Lower leg skin (tissue), 3 donors: ENCODE measurements at regions not wholly inside any gene's neighbourhood (a gene's known extent, or its start where the extent isn't known, plus 50 kb on each side); places are given as distances from the start of the nearest gene placed in this dataset.

Experiments
- POLR2A ChIP-seq, 2 donors: fragments of 450-650 bp; IDR thresholded peaks; one replicate each; pipeline ENCODE4 v1.6.1; 2016 to 2017; ENCODE audit warnings: antibody characterized with exemption in 2 of 2, mild to moderate bottlenecking in 1 of 2, moderate library complexity in 1 of 2
- TF ChIP-seq, protein P1 (sequence below), 3 donors: fragments of 450-650 bp; IDR thresholded peaks; one replicate each; pipeline ENCODE4 v1.5.1; 2016; ENCODE audit warnings: antibody characterized with exemption in 3 of 3, mild to moderate bottlenecking in 3 of 3, moderate library complexity in 2 of 3

DNA sequence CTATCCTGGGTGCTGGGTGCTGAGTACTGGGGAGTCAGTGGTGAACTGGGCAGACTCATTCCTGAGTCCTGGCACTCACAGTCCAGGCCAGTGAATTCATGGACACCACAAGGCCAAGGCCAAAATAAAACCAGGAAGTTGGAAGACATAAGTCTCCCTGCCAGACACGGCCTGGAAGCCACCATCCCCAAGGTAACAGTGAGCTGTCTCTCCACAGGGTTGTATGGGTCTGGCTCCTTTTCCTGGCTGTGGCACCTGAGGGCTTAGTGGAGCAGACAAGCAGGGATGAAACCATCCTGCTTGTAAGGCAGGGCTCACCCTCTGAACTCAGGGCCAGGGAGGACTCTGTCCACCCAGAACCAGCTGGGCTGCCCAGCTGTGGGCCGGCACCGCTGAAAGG, 54.7 kb upstream of the ALX4 start:
- TF ChIP-seq, protein P1, sequence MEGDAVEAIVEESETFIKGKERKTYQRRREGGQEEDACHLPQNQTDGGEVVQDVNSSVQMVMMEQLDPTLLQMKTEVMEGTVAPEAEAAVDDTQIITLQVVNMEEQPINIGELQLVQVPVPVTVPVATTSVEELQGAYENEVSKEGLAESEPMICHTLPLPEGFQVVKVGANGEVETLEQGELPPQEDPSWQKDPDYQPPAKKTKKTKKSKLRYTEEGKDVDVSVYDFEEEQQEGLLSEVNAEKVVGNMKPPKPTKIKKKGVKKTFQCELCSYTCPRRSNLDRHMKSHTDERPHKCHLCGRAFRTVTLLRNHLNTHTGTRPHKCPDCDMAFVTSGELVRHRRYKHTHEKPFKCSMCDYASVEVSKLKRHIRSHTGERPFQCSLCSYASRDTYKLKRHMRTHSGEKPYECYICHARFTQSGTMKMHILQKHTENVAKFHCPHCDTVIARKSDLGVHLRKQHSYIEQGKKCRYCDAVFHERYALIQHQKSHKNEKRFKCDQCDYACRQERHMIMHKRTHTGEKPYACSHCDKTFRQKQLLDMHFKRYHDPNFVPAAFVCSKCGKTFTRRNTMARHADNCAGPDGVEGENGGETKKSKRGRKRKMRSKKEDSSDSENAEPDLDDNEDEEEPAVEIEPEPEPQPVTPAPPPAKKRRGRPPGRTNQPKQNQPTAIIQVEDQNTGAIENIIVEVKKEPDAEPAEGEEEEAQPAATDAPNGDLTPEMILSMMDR (IDR thresholded peaks at IDR 0.05), result no peak
- no peak for TF ChIP-seq POLR2A (IDR thresholded peaks at IDR 0.05)
